ENCODE measurements at regions not wholly inside any gene's neighbourhood (a gene's known extent, or its start where the extent isn't known, plus 50 kb on each side); places are given as distances from the start of the nearest gene placed in this dataset.

DNA sequence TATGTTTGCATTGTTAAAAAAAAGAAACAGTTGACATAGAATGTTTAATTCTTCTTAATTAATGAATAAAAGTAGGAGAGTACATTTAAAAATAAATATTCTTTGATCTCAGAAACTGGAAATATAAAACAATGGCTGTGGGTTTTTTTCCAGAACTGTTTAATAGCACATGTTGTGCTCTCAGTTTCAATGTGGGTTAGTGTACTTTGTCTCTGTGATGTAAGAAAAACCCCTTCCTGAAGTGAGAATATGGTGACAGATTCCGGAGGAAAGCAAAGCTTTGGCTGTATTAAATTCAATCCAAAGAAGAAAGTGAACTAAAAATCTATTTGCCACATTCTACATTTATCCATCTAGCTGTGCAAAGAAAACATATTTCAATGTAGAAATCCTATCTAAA, 261.9 kb upstream of the ADGRL3 start:
- ATAC-seq (no peak), DNase-seq (no peak)
- H3K4me3 ChIP-seq: no peak overlapping the region
- no peaks in the 10 kb centered on the region for H3K9me3 ChIP-seq
- H3K27me3 ChIP-seq: no peaks in the 10 kb centered on the region
- intact Hi-C loops (cut with DNase I): no loop called here
- WGBS (ENCODE audit: insufficient coverage, low coverage, low lambda C conversion rate, missing lambda C conversion rate): 40% methylated on average over 1 of the region's 1 CpG
- no peak overlapping the region for H3K27ac ChIP-seq
- no peaks in the 10 kb centered on the region for H3K36me3 ChIP-seq
- TF ChIP-seq, protein P1, sequence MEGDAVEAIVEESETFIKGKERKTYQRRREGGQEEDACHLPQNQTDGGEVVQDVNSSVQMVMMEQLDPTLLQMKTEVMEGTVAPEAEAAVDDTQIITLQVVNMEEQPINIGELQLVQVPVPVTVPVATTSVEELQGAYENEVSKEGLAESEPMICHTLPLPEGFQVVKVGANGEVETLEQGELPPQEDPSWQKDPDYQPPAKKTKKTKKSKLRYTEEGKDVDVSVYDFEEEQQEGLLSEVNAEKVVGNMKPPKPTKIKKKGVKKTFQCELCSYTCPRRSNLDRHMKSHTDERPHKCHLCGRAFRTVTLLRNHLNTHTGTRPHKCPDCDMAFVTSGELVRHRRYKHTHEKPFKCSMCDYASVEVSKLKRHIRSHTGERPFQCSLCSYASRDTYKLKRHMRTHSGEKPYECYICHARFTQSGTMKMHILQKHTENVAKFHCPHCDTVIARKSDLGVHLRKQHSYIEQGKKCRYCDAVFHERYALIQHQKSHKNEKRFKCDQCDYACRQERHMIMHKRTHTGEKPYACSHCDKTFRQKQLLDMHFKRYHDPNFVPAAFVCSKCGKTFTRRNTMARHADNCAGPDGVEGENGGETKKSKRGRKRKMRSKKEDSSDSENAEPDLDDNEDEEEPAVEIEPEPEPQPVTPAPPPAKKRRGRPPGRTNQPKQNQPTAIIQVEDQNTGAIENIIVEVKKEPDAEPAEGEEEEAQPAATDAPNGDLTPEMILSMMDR (IDR thresholded peaks at IDR 0.05): no peak
- TF ChIP-seq POLR2A (IDR thresholded peaks at IDR 0.05): no peak
- no peaks in the 10 kb centered on the region for H3K4me1 ChIP-seq

- no peaks in the 10 kb centered on the region for H3K27me3 ChIP-seq
- no peak for DNase-seq
- ATAC-seq: no peak
- intact Hi-C loops (cut with DNase I): no loop called here
- no peak overlapping the region for H3K27ac ChIP-seq
- H3K9me3 ChIP-seq: no peaks in the 10 kb centered on the region
- TF ChIP-seq, protein P1 (IDR thresholded peaks at IDR 0.05): no peak
- TF ChIP-seq POLR2A (IDR thresholded peaks at IDR 0.05): no peak
- H3K4me1 ChIP-seq: no peaks in the 10 kb centered on the region
- no peak overlapping the region for H3K4me3 ChIP-seq
- H3K36me3 ChIP-seq: no peaks in the 10 kb centered on the region
Measured at GRCh38 chr4:60938621-60939020, 261.5 kb upstream of the ADGRL3 start.

GRCh38 chr4:60944060-60944459, 256.1 kb upstream of the ADGRL3 start:
- WGBS (ENCODE audit: insufficient coverage, low coverage, low lambda C conversion rate, missing lambda C conversion rate): 36% methylated on average over 1 of the region's 1 CpG
- no peak for TF ChIP-seq POLR2A (IDR thresholded peaks at IDR 0.05)
- TF ChIP-seq, protein P1 (IDR thresholded peaks at IDR 0.05): no peak
- no peaks in the 10 kb centered on the region for H3K4me1 ChIP-seq
- intact Hi-C loops (cut with DNase I): no loop called here
- no peak overlapping the region for H3K4me3 ChIP-seq
- no peaks in the 10 kb centered on the region for H3K36me3 ChIP-seq
- ATAC-seq (no peak), DNase-seq (no peak)
- no peaks in the 10 kb centered on the region for H3K27me3 ChIP-seq
- no peaks in the 10 kb centered on the region for H3K9me3 ChIP-seq
- no peak overlapping the region for H3K27ac ChIP-seq

DNA sequence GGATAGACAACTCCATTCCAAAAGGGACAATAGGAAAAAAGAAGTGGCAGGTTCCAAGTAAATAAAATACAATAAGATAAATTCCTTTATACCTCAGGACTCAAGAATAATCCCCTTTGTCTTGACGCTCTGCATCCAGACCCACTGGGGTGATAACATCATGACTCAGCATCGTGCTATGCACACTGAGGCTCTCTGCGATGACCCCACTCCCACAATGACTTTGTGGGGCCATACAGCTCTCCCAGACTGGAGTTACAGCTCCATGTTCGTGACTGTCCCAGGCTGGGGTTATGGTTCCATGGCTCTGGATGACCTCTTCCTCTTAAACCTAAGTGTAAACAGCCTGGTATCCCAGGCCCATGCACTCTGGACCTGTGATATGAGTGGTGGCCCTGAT, 254.5 kb upstream of the ADGRL3 start:
- WGBS (ENCODE audit: insufficient coverage, low coverage, low lambda C conversion rate, missing lambda C conversion rate): 82% methylated on average over 1 of the region's 4 CpGs
- no peak overlapping the region for H3K4me3 ChIP-seq
- no peak for DNase-seq
- H3K9me3 ChIP-seq: no peaks in the 10 kb centered on the region
- no peaks in the 10 kb centered on the region for H3K36me3 ChIP-seq
- H3K27me3 ChIP-seq: no peaks in the 10 kb centered on the region
- ATAC-seq: no peak
- no peak overlapping the region for H3K27ac ChIP-seq
- intact Hi-C loops (cut with DNase I): no loop called here
- TF ChIP-seq POLR2A (IDR thresholded peaks at IDR 0.05): no peak
- TF ChIP-seq, protein P1 (IDR thresholded peaks at IDR 0.05): no peak
- H3K4me1 ChIP-seq: no peaks in the 10 kb centered on the region

DNA sequence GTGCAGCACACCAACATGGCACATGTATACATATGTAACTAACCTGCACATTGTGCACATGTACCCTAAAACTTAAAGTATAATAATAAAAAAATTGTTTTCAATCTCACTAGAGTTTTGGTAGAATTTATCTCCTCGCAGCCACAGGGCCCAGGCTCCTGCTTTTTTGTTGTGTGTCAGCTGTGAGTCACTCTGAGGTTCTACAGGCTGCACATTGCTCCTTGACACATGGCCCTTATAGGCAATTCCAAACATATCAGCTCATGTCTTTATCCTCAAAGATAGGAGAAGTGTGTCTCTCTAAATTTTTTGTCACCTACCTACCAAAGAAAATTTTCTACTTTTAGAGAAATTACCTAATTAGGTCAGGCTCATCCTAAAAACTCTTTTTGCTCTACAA, 252.1 kb upstream of the ADGRL3 start:
- intact Hi-C loops (cut with DNase I): no loop called here
- no peak overlapping the region for H3K4me3 ChIP-seq
- H3K4me1 ChIP-seq: no peaks in the 10 kb centered on the region
- TF ChIP-seq POLR2A (IDR thresholded peaks at IDR 0.05): no peak
- TF ChIP-seq, protein P1 (IDR thresholded peaks at IDR 0.05): no peak
- H3K36me3 ChIP-seq: no peaks in the 10 kb centered on the region
- DNase-seq: no peak
- no peak overlapping the region for H3K27ac ChIP-seq
- H3K27me3 ChIP-seq: no peaks in the 10 kb centered on the region
- 30% methylated on average over 1 of the region's 1 CpG for WGBS (ENCODE audit: insufficient coverage, low coverage, low lambda C conversion rate, missing lambda C conversion rate)
- H3K9me3 ChIP-seq: no peaks in the 10 kb centered on the region
- ATAC-seq: no peak

All from right lobe of liver (tissue), 6 donors.